GM03348 (cell line): ENCODE measurements at regions not wholly inside any gene's neighbourhood (a gene's known extent, or its start where the extent isn't known, plus 50 kb on each side); places are given as distances from the start of the nearest gene placed in this dataset.

Source experiments
- DNase-seq: peaks from one replicate; pipeline ENCODE4 v3.0.0; 2012; ENCODE audit warnings: low spot score

DNA sequence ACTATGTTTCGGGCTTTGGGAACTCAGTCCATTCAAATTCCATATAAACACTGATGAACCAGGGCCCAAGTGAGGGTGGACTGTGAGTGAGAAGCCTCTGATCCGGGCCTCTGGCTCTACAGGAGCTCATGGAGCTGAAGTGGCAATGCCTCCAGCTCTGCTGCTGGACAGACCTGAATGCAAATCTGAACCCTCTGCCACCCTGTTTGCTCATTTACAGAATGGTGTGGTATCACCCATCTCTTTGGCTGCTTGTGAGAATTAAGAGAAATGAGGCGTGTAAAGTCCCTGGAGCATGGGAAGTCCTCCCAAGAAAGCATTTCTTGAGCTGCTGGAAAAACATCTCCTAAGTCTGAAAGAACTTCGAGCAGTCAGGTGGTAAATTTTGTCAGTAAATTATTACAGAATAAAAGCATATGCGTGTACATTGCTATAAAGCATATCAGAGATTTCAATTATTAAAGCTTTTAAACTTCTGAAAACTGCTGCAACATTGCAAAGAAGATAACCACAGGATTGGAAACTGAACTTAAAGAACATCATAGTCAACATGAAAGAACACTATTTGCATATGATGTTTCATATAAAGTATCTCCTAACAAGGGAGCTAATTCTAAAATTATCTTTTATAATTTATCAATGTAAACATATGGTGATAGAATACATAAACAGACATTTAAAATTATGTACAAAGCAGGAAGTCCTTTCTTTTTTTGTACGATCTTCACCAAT lies 369.0 kb downstream of the UQCRFS1 start:
- no peak for DNase-seq

DNA sequence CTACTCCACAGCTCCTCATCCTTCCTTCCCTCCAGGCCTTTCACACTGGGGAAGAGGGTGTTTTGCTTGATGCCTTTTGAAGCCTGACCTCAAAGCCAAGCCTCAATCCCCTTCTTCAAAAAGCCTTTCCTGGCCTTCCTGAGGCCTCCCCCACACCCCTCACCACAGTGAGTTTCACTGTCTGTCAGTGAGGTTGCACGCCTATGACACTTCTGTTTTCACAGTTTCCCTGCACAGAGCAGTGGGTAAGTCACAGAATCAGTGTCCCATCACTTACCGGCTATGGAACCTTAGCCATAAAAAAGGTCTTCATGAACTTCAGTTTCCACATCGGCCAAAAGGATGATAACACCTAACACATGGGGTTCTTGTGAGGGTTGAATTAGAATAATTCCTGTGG lies 371.4 kb downstream of the UQCRFS1 start:
- DNase-seq = no peak

DNA sequence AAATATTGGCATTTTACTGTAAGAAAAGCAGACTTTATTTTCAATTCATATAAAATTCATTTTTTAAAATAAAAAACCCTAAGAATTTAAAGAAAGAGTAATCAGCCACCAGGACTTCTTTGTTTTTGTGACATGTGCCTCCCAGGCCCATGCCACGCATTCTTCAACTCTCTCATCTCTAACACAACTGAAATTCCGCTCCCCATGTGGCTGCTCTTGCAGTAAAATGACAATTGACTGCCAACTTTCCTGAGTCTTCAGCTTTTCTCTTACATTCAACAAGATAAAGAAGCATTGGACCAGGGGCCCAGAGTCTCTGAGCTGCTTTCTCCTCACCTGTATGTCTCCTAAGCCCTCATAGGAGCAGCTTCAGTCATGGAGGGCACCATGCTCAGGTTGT lies 372.1 kb downstream of the UQCRFS1 start:
- DNase-seq = no peak

DNA sequence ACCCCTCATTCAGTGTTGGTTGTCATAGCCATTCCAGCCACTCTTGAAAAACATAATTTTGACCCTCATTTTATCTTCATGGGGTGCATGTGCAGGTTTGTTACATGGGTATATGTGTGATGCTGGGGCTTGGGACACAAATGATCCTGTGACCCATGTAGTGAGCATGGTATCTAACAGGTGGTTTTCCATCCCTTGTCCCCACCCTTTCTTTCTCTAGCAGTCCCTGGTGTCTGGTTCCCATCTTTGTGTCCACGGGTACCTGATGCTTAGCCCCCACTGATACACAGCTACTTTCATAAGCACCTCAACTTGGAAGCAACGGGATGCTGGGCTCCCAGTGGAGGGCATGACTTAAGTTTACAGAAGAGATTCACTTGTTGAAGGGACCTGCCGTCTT lies 373.5 kb downstream of the UQCRFS1 start:
- DNase-seq = no peak

DNA sequence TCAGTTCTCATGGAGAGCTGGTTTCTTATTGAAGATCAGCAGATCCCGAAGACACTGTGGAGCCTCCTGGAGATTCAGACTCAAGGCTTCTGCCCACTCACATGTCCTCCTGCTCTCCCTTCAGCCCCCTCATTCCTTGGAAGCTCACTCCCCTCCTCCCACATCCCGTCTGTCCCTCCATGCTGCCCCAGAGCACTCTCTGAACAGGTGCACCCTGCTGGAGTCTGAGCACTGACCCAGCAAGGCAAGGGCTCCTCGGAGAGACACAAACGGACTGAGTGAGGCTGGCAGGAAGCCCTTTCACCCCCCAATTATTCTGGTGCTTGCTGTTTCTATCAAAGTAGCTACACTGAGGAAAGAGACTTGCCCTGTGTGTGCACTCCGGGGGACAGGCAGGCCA lies 374.0 kb downstream of the UQCRFS1 start:
- no peak for DNase-seq

DNA sequence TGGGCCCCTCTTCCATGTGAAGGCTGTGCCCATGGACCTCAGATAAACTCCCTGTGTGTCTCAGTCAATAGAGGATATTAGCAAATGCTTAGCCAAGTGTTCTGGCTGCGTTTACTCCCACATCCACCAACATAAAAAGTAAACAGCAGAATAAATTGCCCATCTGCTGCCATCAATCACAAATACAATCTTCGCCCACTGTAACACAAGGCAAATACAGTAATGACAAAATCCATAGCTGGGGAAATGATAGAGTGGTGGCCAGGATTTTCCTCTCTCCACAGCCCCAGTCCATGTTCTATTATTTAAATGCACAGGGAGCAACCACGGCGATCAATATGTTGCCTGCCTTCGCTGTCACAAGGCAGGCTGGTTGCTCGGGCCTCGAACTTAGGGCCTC lies 376.5 kb downstream of the UQCRFS1 start:
- no peak for DNase-seq

DNA sequence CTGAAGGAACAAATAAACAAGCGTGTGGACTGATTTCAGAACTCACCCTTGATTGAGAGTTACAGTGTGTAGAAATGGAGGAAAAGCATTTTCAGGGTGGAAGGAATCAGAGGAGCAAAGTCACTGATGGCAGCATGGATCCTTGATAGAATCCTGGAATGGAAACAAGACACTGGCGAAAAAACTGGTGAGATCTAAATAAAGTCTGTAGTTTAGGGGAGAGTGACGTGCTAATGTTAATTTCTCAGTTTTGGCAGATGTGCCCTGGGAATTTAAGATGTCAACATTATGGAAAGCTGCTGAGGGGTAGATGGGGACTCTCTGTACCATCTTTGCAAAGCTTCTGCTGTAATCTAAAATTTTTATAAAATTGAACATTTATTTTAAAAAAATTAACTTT lies 378.0 kb downstream of the UQCRFS1 start:
- no peak for DNase-seq

DNA sequence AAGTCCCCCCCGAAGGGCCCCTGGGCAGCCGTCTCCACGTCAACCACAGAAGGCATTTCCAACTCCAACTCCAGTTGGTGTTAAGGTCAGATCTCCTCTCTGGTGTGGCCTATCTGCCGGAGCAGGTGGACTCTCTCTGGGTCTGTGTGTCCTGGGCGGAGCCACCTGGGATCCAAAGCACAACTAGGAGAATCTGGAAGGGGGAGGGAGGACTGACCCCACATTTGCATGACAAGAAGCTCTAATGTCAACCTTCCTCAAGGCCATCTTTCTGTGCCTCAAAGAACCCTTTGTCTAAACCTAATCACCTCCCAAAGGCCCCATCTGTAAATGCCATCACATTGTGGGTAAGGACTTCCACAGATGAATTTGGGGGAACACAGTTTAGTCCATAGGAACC lies 381.5 kb downstream of the UQCRFS1 start:
- DNase-seq = no peak

DNA sequence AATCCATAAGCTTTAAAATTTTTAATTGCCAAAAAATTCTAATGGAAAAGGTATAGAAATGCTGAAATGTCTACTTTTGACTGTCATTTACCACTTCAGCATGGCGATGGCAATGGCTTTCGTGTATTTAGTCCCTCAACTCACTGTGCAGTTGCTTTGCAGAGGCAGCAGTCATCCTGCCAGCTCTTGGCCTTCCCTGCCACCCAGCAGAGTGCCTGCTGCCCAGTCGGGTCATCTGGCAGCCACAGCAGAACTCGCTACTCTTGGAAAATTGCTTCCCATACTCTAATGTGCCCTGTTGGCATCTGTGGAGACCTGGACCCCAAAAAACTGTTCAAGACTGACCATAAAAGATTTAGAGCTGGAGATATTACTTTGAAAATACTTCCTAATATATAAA lies 383.2 kb downstream of the UQCRFS1 start:
- no peak for DNase-seq

DNA sequence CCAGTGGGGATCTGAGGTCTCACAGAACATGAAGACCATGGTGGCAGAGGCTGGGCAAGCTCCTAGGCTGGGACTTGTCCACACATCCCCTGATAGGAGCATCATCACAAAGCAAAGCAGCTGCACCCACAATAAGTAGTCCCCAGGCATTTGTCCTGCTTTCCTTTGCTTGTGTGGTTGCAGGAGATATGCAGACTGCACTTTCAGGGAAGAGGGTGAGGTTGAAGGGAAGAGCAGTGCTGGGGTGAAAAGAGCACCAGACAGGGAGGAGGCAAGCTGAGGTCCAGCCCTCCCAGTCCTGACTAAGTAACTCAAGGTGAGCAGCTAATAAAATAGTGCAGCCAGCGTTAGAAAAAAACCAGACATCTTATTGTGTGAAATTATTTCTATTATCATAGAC lies 383.6 kb downstream of the UQCRFS1 start:
- no peak for DNase-seq

DNA sequence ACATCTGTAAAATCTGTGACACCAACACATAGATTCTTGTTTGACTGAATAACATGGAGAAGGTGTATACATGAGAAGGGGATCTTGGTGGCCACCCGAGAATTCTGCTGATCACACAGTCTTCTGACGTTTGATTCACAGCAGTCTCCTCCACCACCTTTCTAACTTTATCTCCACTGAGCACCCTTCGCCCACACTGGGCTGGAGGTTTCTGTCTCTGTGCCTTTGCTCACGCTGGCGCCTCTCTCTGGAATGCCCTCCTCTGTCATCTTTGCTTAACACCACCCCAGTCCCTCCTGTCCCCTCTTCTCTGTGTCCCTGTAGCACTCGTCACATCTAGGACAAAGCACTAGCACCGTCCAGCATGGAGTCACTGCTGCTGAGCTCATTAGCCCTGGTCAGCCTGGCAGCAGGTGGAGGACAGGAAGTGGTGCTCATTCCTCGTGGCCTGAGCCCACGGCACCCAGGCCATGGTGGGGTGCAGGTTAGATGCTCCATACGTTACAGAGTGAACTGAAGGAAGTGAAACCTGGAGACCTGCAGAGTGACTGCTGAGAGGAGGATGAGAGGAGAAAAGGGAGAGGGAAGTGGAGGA lies 384.6 kb downstream of the UQCRFS1 start:
- no peak for DNase-seq

DNA sequence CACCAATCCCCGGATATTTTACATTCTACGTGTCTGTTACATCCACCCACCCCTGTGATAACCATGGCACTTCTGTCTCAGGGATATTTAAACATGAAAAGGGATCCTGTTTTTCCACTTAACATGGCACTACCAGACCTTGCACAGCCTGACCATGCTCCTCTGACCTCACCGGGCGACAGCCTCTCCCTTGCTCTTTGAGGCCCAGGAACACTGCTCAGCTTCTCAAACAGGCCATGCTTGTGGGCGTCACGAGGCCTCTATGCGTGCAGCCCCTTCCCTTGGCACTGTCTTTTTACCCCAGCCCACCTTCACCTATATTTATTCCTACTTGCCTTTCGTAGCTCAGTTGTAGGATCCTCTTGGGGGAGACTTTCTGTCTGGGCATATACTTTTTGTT lies 385.6 kb downstream of the UQCRFS1 start:
- DNase-seq = no peak

DNA sequence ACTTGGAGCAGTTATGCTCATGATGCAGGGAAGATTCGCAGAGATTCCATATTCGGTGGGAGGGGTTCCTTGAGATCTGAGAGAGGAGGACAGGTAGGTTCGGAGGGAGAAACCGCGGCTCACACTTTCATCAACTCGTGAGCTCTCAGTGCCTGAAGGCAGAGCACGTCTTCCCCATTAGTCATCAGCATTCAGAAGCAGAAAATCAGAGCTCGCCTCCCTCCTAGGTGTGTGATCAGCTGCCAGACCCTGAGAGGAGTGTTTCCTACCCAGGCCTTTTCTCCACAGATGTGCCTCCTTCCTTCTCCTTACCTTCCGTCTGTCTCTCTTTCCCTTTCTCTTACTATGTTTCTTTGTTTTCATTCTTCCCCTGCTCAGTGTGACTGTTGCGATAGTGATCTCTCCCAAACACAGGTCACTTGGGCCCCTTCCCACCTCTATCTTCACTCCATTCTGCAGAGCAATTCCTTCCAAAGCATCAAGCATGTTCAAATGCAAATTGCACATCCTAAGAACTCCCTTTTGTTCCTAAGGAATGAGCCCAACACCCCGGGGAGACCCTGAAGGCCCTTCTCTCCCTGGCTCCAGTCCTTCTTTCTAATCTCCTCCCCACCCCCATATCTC lies 389.5 kb downstream of the UQCRFS1 start:
- no peak for DNase-seq

DNA sequence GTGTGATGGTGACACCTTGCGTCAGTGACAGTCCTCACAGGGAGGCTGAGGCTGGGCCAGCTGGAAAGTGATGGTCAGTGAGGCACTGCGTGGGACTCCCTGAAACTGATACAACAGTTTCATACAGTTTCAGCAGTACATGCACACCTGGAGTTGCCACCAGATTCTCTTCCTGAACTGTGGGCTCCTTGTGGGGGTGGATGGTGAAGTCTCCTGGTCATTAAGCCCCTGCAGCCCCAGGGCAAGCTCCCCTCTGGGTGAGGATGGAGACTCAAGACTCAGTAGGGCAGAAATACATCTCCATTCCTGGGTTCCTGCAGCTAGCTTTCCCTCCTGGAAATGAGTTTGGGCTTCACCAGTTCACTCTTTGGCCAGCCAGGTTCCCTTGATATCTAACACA lies 392.7 kb downstream of the UQCRFS1 start:
- no peak for DNase-seq

DNA sequence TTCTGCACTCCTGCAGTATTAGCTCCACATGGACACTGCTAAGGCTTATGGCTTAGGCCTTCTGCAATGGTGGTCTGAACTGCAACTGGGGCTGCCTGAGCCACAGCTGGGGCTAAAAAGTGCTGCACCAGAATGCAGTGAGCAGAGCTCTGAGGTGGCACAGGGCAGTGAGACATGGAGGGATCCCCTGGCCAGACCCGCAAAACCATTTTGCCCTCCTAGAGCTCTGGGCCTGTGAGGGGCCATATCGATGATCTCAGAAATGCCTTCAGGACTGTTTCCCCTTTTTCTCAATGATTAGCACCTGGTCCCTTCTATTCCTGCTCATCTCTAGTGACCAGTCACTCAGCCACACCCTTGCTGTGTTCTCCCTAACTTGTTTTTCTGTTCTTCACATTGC lies 397.7 kb downstream of the UQCRFS1 start:
- DNase-seq = no peak

DNA sequence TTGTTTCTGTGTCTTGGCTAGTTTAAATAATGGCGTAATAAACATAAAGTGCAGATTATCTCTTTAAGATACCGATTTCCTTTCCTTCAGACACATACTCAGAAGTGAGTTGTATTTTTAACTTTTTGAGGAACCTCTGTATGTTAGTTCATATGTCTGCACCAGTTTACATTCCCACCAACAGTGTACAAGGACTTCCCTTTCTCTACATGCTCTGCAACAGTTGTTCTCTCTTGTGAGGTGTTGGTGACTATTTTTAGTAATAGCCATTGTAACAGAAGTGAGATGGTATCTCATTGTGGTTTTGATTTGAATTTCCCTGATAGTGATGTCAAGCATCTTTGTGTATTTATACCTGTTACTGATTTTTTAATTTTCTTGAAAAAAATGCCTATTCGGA lies 418.6 kb downstream of the UQCRFS1 start:
- no peak for DNase-seq

DNA sequence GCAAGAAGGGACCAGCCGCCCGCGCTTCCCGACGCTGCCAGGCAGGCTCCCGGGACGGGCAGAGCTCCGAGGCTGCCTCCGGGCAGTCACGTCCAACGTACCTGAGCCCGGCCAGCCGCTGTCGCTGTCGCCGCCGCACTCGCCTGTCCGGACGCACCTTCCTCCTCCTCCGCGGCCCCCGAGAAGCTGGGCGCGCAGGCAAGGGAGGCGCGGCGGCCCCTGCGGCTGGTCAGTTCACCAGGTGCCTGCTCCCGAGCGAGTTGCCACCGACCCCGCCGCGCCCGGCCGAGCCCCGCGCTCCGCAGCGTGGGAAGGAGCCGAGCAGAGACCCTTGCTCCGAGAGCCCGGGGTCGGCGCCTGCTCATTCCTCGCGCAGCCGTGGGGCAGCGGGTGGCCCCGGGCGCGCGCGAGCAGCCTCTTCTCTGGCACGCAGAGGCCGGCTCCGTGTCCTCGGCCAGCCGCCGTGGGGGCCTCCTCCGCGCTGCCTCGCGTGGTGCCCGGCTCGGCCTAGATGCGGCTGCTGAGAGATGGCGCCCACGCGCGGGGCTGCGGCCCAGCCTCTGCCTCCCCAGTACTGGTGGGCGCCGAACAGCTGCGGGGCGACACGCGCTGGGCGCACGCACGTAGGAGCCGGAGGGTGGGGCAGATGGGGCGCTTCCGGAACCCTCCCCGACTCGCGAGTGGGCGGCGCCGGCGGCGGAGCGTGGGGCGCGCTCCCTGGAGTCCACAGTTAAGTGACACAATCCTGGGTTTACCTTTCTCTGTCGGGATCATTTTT lies 419.4 kb downstream of the UQCRFS1 start:
- DNase-seq = no peak

DNA sequence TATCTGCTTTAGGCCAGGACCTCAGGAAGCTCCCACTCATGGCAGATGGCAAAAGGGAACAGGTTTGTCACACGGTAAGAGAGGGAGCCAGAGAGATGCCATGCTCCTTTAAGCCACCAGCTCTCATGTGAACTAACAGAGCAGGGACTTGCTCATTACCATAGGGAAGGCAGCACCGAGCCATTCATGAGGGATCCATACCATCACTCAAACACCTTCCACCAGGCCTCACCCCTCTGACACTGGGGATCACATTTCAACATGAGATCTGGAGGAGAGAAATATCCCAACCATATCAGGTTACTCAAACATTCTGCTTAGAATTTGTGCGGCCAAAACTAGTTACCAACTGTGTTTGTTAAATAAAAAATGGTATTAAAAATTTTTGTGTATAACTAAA lies 427.0 kb downstream of the UQCRFS1 start:
- DNase-seq = no peak

DNA sequence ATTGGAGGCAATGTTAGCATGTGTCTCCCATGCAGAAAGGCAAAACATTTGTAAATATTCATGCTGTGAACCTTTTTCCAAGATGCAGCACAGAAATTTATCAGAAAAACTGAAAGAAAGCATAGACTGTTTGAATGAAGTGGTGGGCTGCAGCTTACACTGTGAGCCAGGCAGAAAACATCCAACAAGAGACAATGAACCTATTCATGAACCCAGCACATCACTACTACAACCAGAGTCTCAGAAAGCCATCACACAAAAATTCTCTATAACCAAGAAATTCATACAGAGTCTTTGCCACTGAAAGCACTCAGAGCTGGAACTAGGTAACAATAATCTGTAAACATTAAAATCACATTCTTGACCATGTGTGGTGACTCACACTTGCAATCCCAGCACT lies 448.9 kb downstream of the UQCRFS1 start:
- no peak for DNase-seq

DNA sequence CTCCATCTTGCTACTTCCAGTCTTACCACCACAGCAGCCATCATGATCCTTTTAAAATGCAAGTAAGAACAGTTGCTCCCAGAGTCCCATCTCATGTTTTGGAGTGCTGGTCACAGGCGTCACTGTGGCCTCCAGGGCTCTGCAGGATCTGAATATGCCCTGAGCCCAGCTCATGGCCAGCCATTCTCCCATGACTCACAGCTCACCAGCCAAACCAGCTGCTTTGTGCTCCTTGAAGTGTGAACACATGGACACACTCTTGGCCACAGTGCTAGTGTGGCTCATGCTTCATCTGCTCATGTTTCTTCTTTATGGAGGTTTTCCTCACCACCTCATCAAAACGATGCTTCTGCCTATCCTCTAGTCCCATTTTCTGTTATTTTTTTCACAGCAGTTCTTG lies 466.5 kb downstream of the UQCRFS1 start:
- DNase-seq = no peak

DNA sequence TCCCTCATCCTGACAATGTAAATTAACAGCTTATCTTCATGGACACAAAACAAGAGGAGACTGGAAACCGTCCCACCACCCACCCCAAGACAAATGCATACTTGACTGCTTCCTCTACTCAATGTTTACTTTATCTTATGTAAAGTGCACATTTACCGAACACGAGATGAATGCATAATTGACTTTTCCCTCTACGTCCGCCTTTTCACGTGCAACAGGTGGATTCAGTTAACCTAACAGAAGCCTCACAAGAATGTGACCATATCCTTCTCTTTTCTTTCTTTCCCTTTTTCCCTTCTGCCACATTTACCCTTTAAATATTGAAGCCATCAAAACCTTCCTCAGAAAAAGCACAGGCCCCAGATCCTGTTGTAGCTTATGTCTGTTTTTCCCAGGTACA lies 468.0 kb downstream of the UQCRFS1 start:
- no peak for DNase-seq

DNA sequence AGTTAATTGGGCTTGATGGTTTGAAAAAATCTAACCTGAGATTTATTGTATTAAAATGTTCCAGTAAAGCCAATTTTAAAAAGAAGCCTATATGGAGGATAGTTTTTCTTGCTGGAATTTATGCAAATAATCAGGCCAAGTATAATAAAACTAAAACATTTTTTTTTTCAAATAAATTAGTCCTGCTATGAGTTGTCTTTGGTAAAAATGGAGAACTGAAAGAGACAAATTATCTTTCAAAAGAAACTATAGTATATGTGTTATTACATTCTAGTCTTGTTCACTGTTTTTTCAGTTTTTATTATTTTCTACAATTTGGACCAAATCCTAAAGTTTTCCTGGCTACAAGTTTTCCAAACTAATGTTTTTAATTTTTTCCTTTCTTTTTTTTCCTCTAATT lies 468.9 kb downstream of the UQCRFS1 start:
- no peak for DNase-seq
